NCI-H345 (cell line): ENCODE measurements at regions not wholly inside any gene's neighbourhood (a gene's known extent, or its start where the extent isn't known, plus 50 kb on each side); places are given as distances from the start of the nearest gene placed in this dataset.
"Not testable (repeated sequence)": the region's sequence is repeated elsewhere in the genome, so short reads cannot be mapped to it uniquely, and the experiment has no call there.

Experiments
- DNase-seq: peaks from one replicate; lab custom pipeline; 2025; lab: John Stamatoyannopoulos, UW

DNA sequence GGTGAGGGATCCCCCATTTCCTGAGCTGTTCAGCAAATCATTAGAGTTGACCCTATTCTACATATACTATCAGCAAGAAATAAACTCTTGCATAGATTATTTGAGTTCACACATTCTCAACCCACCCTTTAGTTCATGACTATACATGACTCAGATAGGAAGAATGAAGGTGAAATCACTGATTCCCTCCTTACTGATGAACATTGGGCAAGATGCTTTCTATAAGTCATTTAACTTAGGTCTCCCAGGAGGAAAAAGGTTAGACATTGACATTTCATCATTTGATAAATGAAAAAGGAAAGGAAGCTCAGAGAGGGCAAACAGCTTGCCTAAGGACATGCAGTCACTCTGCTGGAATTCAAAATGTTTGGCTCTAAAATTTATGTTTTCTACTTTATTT, 408.0 kb downstream of the TMEM182 start:
- DNase-seq = no peak

DNA sequence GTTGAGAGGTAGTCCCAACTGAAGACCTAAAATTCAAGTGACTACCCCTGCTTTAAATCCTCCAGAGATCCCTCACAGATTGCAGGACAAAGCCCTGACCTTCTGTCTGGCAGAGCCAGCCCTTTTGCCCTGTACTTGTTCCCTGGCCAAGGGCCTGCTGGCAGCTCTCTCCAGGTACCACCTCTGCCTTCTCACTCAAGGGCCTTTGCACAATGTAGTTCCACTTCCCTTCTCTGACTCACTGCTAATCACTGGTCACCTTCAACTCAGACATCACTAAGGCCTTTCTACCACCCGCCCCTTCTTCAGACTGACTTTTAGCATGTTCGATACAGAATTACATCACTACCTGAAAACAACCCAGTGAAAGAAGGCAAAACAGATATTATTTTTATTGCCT, 411.0 kb downstream of the TMEM182 start:
- no peak for DNase-seq

DNA sequence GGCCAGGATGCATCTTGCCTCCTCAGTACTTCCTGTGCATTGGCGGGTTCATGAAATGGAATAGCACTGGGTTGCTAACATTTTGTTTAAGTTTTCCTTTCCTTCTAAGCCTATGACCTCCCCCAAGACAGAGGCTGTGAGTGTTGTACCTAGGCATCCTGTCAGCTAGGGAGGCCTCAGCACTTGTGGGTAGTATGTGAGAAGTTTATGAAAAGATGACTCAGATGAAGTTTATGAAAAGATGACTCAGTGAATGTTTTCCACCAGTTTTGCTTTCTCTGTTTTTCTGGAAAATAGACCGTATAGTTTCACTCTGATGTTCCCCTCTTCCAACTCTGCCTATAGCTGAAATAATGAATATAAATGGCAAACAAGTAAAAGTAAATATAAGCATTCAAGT, 412.9 kb downstream of the TMEM182 start:
- DNase-seq = no peak

DNA sequence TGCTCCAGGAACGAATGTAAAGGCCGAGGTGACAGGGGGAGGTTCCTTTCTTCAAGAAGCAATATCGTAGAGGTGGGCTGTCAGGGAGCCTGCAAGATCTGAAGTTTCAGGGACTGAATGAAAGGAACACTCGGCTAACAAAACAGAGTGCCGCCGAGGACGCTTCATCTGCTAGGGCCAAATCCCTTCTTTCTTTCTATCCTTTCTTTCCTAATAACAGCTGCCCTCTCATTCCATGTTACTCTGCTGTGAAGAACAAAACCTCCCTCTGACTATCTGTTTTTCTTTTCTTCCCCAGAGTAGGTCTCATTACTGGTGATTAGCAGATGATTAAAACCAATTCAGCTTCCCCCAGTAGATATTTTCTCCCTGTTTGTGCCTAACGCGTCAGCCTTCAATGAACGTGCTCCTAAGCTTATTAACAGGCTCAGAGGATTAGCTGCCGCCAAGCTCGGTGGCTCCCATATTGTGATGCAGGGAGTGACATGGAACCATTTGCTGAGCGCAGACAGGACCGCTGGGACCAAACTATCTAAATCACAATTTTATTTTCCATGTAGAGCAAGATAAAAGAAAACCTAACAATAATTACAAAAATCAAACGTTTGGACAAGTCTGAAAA, 414.6 kb downstream of the TMEM182 start:
- DNase-seq = no peak

DNA sequence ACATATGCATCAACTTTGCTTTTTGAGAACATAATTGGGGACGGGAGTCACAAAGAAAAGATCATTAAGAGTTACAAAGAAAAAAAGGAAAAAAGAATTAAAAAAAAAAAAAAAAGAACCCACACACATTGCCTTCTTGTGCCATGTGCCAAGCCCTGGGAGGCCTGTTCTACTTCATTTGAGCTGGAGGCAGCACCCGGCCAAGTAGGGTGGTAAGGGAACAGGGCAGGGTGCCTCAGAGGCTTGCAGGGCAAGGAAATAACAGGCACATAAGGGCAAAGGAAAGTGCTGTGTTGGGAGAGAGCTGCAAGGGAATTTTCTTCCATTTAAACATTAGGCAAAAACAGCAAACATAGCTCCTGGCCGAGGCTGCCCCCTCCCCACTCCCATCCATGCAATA, 418.0 kb downstream of the TMEM182 start:
- no peak for DNase-seq

DNA sequence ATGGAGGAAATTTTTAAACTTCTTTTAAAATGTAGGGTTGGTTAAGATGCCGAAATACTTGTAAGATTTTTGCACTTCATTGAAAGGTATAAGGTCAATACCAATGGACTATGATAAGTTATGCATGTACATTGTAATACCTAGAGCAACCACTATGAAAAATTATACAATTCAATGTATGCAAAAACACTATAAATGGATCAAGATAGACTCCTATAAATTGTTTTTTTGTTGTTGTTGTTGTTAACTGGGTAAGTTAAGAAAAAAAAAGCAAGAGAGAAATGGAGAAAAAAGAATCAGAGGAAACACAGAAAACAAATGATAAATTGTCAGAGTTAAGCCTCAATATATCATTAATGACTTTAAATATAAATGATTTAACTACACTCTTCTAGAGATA, 421.2 kb downstream of the TMEM182 start:
- DNase-seq = no peak

DNA sequence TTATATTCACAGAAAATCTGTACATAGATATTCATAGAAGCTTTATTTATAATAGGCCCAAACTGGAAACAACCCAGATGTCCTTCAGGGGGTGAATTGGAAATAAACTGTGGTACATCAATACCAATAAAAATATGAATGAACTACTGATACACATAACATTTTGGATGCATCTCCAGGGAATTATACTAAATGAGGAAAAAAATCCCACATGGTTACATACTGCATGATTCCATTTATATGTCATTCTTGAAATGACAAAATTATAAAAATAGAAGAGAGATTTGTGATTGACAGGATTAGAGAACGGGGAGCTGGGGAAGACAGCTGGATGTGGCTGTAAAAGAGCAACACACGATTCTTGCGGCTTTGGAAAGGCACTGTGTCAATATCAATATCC, 435.0 kb downstream of the TMEM182 start:
- no peak for DNase-seq

DNA sequence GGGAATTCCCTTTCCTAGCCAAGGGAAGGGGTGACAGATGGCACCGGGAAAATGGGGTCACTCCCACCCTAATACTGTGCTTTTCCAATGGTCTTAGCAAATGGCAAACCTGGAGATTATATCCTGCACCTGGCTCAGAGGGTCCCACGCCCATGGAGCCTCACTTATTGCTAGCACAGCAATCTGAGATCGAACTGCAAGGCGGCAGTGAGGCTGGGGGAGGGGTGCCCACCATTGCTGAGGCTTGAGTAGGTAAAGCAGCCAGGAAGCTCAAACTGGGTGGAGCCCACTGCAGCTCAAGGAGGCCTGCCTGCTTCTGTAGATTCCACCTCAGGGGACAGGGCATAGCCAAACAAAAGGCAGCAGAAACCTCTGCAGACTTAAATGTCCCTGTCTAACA, 438.9 kb downstream of the TMEM182 start:
- DNase-seq = not testable (repeated sequence)

DNA sequence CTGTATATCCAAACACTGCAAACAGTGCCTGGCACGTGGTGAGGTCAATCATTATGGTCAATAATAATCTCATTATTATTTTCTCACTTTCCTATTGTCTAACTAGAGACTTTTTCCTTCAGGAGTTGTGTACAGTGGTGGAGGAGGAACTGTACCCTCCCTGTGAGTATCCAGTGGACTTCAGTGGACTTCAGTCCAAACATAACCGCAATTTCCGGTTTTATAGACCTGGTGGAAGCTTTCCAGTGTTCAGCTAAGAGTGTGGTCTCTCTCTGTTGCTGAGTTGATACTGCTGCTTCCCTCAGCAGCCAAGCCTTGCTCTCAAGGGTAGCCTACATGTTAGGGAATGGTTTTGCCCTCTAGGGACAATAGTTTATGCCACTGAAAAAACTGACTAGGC, 447.1 kb downstream of the TMEM182 start:
- no peak for DNase-seq

DNA sequence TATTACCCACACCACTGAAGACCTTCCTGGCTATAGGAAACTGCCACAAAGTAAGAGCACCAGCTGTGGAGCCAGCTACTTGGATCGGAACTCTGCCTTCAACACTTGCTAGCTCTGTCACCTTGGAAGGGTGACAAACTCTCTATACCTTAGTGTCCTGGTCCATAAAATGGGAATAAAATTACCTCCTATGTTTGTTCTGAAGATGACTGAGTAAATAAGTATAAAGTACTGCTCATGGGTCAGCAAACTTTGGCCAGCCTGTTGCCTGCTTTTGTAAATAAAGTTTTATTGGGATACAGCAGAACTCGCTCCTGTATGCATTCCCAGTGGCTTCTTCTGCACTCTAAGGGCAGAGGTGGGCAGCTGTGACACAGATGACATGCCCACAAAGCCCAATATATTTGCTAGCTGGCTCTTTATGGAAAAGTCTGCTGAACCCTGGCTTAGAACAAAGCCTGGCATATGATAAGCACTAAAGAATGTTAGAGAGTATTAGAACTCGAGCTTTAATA, 451.3 kb downstream of the TMEM182 start:
- DNase-seq = no peak

DNA sequence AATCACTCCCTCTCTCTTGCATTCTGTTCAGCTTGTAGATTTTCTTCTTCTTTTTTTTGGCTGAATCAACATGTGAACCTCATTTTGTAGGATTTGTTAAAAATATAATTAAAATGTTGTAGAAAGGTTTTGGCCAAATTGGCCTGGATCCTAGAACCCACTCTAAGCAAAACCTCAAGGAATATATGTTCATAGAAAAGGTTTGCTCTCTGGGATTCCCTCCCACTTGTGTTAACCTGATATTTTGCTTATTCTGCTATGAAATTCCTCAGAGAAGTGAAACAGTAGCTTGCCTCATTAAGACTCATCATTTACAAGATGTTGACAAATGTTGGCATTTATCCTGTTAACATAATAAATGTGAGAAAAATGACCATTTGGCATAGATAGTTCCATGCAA, 456.7 kb downstream of the TMEM182 start:
- DNase-seq = no peak

DNA sequence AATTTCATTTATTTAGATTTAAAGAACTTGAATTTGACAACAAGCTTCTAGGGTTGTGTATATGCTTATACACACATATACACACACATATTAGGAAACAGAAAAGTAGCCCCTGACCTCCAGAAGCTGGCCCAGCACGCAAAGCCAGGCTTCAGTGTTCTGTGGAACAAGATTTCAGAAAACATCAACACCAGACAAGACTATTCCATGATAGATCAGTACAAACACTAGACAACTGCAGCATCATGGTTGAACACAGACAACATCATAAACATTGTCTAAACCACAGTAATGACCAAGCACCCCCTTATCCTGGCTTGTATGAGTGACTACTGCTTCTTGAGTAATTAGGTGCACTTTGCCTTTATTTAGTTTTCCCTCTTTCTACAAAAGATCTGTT, 457.6 kb downstream of the TMEM182 start:
- DNase-seq = no peak

DNA sequence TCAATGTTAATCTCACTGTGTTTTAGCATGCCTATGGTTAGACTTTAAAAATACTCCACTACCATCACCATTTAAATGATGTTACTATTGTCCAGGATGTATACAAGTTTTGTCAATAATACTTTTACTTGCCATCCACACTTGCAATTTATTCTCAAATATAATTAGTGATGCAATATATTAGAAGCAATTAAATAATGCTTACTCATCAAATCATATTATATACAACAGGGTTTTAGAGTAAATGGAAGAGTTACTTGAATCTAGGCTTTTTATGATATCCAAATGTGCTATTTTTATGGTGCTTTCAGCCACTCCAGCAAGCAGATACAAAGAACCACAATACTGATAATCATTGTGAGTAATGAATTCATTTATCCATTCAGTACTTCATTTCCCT, 461.1 kb downstream of the TMEM182 start:
- no peak for DNase-seq

DNA sequence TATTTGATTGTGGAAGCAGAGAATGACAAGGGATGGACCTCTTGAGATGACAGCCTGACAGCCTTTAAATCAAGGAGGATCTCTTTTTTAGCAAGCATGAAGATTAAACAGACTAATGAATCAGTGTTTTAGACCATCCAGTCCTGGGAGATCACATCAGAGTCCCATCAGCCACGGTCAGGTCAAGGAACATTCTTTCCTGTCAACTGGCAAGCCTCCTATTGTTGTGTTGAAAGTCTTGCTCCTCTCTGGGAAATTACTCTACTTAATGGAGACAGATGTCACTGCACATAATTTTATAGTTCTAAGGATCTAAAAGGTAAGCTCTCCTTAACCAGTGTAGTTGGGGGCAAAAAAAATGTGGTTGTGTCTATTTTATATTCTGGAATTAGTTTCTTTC, 469.0 kb downstream of the TMEM182 start:
- DNase-seq = no peak

DNA sequence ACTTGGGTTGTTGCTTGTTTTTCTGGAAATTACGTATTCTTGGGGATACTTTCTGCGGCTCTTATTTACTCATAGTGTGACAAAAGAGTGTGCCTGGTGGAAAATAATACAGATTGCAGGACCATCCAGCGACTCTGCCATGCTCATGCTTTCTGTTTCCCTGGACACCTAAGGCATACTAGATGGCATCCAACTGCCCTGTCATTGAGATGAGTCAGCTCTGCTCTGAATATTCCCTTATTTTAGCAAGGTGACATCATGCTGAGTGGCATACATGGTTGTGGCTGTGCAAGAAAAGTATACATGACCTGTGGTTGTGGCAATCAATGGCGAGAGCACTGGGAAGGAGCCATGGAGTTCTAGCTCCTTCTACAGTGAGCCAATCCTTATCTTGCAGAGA, 471.0 kb downstream of the TMEM182 start:
- no peak for DNase-seq

DNA sequence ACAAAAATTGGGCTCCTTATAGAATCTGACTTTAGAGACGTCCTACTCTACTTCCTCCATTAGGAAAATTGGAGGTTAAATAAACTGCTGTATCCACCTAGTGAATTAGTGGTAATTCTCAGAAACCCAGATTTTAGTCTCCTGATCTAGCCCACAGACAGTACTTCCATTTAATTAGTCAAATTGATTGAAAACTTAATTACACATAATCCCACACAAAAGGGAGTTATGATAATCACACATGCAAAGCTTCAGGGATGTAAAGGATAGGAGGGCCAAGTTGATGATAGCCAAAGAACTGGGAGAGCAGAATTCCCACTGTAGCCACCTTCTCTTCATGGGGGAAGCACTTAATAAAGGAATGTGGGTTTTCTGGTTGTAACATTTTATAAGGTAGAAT, 471.9 kb downstream of the TMEM182 start:
- no peak for DNase-seq

DNA sequence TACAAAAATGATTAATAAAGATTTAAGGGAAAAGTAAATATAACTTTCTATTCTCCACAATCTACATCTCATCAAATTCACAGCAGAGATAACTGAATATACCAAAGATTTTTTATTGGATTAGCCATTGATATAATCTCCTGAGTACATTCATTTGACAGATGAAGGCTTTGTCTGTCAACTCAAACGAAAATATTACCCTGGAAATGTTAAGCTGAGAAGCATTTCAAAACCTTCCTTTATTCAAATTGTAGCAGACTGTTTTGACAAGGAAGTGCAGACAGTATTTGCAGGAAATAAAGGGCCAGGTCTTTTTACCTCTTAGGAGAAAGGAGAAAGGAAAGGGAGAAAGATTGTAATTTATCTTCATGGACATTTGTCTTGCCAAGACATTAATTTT, 473.5 kb downstream of the TMEM182 start:
- DNase-seq = no peak

DNA sequence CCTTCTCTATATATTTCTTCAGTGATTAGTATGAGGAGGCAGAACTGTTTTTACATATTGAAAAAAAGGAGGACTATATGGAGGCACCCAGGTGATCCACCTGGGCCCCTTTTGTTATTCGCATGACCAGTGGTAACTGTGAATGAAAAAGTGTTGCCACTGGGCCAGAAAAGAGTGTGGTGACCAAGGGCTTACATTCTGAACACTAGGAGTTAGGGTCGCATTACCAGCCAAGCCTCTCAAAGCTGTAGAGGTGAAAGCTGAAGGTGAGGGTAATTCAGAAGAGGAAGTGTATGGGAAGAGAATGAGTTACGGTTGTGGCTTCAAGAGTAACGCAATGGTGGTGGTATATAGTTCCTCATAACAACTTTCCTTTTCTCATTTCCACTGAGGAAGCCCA, 487.6 kb downstream of the TMEM182 start:
- no peak for DNase-seq

DNA sequence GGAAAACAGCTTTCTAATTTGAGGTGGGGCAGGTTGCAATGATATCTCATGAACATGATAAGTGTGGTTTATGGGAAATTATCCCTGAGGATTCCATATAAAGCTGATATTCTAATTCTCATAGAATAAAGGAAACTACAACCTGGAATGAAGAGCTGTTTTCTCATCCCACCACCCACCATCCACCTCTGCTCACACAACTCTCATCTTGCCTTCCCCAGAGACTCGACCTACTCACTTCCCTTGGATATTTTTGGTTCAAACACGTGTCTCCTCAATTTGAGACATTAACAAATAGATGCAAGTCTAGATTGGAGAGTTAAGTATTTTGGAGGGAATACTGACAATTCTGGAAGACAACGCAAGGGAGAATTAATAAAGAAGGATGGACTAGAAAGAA, 490.9 kb downstream of the TMEM182 start:
- DNase-seq = no peak

DNA sequence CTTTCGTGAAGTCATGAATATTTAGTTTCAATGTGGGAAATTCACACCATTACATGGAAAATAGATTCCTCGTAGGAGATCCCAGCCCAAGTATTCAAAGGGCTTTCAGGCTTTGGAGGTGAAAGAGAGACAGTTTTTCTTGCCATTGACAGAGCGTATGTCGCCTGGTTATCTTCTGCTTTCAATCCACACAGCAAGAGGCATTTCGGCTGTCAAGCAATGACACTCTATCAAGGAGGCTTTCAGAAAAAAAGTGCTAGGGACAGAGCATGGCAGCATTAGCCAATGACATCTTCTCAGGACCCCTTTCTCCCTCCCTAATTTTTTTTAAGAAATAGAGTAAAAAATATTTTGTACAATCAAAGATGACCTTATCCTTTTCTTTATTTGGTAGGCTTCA, 492.8 kb downstream of the TMEM182 start:
- no peak for DNase-seq

DNA sequence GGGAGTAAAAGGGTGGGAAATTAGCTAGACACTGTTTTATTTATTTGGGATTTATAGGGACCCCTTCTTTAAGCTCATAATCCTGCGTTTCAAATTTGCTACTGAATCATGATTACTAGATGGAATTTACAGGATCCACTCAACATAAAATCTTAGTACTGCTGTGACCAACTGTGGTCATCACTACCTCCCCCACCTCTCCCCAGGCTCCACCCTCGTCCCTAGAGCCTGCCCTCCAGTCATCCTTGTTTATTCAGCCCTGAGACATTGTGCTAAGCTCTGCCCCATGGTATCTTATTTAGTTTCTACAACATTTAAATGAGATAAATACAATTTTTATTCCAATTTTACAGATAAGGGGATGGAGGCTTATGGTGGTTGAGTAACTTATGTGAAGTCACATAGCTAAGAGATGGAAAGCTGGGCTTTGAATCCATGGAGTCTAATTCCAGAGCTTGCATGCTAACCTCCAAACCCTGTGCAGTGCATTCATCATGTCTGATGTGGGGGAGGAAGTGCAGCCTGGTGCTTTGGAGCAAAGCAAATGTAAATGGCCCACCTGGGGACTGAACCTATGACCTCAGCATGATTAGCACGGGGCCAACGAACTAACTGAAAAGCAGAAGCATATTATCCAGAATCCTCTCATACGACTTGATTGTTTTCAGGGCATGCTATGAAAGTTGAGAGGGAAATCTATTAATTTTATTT, 502.4 kb downstream of the TMEM182 start:
- DNase-seq = no peak

DNA sequence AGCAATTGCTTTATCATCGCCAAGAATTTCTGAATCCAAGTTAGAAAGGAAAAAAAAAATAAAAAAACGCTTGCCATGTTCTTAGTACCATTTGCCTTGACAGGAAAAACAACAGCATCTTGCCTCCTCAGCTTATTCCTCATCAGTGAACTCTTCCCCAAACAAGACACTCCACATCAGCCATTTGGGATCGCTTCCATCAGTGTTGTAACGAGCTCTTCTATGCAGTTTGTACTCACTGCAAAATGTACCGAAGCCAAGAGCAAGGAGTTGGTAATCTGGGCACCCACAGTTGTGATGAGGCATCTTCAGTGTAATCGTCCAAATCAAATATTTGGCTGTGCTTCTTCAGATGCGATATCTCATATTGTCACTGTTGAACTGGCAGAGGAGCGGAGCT, 503.7 kb downstream of the TMEM182 start:
- DNase-seq = peak; percentile 55

DNA sequence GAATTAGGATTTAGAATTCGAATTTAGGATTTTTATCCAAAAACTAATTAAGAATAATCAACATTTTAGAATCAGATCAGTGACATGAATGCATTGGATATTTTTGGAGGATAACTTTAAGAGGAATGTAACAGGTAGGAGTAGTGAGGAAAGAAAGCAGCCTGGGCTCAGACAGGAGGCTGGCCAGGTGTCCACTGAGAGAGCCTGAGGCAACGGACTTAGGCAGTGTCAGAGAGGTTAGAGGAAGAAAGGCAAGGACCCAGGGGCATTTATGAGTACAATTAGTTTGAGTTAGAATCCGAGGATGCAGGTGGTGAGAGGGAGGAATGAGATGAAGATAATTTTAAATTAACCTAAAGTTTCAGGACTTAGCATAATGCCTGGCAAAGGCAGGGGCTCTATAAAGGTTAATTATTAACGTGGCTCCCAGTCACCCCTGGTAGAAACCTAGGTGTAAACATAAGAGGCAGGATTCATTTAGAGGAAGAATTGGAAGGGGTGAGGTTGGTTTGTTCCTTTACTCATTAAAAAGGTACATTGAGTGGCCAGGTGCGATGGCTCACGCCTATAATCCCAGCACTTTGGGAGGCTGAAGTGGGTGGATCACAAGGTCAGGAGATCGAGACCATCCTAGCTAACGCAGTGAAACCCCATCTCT, 507.1 kb downstream of the TMEM182 start:
- DNase-seq = no peak
